Ishikawa (cell line): ENCODE measurements at regions not wholly inside any gene's neighbourhood (a gene's known extent, or its start where the extent isn't known, plus 50 kb on each side); places are given as distances from the start of the nearest gene placed in this dataset.

Experiments used
- CEBPB ChIP-seq: IDR thresholded peaks from 2 replicates; pipeline ENCODE4 v1.6.1; 2012
- CREB1 ChIP-seq: IDR thresholded peaks from 2 replicates; pipeline ENCODE4 v1.6.1; 2012; ENCODE audit warnings: low read depth
- EGR1 ChIP-seq: IDR thresholded peaks from 2 replicates; pipeline ENCODE4 v1.6.1; 2012
- EP300 ChIP-seq: IDR thresholded peaks from 2 replicates; pipeline ENCODE4 v1.6.1; 2012; ENCODE audit warnings: borderline replicate concordance
- FOXM1 ChIP-seq: IDR thresholded peaks from 2 replicates; pipeline ENCODE4 v1.6.1; 2012; ENCODE audit warnings: low read depth, borderline replicate concordance
- MAX ChIP-seq: IDR thresholded peaks from 2 replicates; pipeline ENCODE4 v1.6.1; 2012
- NFIC ChIP-seq: IDR thresholded peaks from 2 replicates; pipeline ENCODE4 v1.6.1; 2012
- RAD21 ChIP-seq: IDR thresholded peaks from 2 replicates; pipeline ENCODE4 v1.6.1; 2012; ENCODE audit warnings: low read depth
- REST ChIP-seq: IDR thresholded peaks from 2 replicates; pipeline ENCODE4 v1.6.1; 2012; ENCODE audit warnings: low read depth, mild to moderate bottlenecking
- TAF1 ChIP-seq: IDR thresholded peaks from 2 replicates; pipeline ENCODE4 v1.6.1; 2012; ENCODE audit warnings: low read depth, mild to moderate bottlenecking
- TCF12 ChIP-seq: IDR thresholded peaks from 2 replicates; pipeline ENCODE4 v1.6.1; 2012; ENCODE audit warnings: low read depth
- TEAD4 ChIP-seq: IDR thresholded peaks from 2 replicates; pipeline ENCODE4 v1.6.1; 2012
- USF1 ChIP-seq: IDR thresholded peaks from 2 replicates; pipeline ENCODE4 v1.6.1; 2012
- YY1 ChIP-seq: IDR thresholded peaks from 2 replicates; pipeline ENCODE4 v1.6.1; 2012; ENCODE audit warnings: low read depth
- ZBTB7A ChIP-seq: IDR thresholded peaks from 2 replicates; pipeline ENCODE4 v1.6.1; 2012; ENCODE audit warnings: low read depth

- no peak for TF ChIP-seq EGR1
Measured at GRCh38 chr4:188454575-188454974, 315.3 kb downstream of the TRIML1 start.

DNA sequence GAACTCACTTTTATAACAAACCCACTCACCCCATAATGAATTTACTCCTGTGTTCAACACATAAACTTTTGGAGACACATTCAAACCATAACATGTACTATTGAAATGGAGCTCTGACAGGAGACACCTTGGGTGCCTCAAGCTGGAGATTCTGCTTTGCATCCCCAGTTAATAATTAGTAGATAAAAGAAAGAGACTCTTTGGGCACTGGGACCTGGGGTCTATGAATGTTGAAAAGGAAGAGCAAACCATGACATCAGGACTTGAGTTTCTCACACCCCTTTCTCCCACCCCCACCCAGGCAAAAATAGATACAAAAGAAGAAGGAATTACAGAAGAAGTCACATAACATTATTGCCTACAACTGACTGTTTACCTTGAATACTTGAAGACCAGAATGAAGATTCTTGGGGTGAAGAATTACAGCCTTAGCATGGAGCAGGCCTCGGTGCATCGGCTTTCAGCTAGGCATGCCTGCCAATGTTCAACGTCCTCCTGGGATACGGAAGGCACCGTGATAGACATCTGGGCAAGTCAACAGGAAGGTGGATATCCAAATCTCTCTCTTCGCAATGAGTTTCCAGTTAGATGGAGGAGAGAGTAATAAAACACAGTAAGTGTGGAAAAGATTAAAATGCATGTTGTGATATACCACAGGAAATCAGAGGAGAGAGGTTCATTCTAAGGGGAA lies 316.0 kb downstream of the TRIML1 start:
- no peak for TF ChIP-seq ZBTB7A
- TF ChIP-seq YY1 = no peak
- TF ChIP-seq TEAD4 = no peak
- no peak for TF ChIP-seq REST
- no peak for TF ChIP-seq USF1

DNA sequence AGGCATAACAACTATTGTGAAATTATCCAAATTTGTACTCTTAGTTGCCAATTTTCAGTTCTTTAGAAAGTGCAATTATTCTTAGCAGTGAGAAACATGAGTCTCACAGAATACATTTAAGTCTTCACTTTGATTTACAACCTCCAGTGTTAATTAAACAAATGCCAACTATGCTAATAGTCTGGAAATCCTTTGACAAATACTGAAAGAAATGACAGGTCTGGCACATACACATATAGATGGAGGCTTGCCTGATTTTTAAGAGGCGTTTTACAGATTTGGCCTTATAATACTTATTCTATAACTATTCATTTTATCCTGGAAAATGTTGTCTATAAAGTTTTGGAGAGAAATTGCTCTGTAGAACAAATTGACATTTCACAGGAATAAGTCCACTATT lies 320.1 kb downstream of the TRIML1 start:
- TF ChIP-seq USF1 = no peak
- TF ChIP-seq ZBTB7A = no peak
- TF ChIP-seq FOXM1 = no peak
- no peak for TF ChIP-seq EGR1
- no peak for TF ChIP-seq CEBPB
- TF ChIP-seq TEAD4 = no peak
- no peak for TF ChIP-seq YY1
- TF ChIP-seq CREB1 = no peak
- TF ChIP-seq RAD21 = no peak
- no peak for TF ChIP-seq REST
- no peak for TF ChIP-seq MAX
- TF ChIP-seq NFIC = no peak
- TF ChIP-seq TCF12 = no peak
- no peak for TF ChIP-seq TAF1

- TF ChIP-seq FOXM1 = no peak
- no peak for TF ChIP-seq YY1
- no peak for TF ChIP-seq REST
- no peak for TF ChIP-seq CREB1
- TF ChIP-seq RAD21 = no peak
- TF ChIP-seq TEAD4 = no peak
- no peak for TF ChIP-seq EP300
- TF ChIP-seq NFIC = no peak
- no peak for TF ChIP-seq CEBPB
- TF ChIP-seq USF1 = no peak
Measured at GRCh38 chr4:188463909-188464308, 324.7 kb downstream of the TRIML1 start.

DNA sequence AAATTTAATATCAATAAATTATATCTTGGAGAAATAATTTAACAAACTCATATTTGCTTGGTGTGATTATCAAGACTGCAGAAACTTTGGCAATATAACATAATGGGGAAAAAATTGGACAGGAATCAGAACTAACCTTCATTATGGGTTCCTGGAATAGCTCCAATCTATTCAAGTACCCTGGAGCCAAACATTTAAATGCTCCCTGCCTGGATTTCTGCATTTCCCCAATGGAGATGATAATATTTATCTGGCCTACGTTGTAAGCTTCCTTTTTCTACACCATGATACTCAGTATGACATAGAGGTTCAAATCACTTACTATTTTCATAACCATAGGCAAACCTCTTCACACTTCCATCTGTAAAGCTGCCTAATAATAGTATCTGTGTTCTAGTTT lies 326.8 kb downstream of the TRIML1 start:
- TF ChIP-seq EGR1 = no peak
- no peak for TF ChIP-seq TAF1
- TF ChIP-seq FOXM1 = no peak
- no peak for TF ChIP-seq EP300
- TF ChIP-seq ZBTB7A = no peak
- TF ChIP-seq CREB1 = no peak
- TF ChIP-seq NFIC = no peak
- TF ChIP-seq TEAD4 = no peak
- no peak for TF ChIP-seq YY1
- no peak for TF ChIP-seq TCF12
- TF ChIP-seq USF1 = no peak
- TF ChIP-seq RAD21 = no peak
- no peak for TF ChIP-seq MAX
